HFF-Myc (cell line): ENCODE measurements at regions not wholly inside any gene's neighbourhood (a gene's known extent, or its start where the extent isn't known, plus 50 kb on each side); places are given as distances from the start of the nearest gene placed in this dataset.

Experiments
- DNase-seq: peaks from one replicate; pipeline ENCODE4 v3.0.0-alpha.2; 2011; ENCODE audit warnings: low read depth; ENCODE audit errors: extremely low read depth
- H3K4me3 ChIP-seq: replicated peaks from 2 replicates; pipeline ENCODE4 v1.5.1; 2011; ENCODE audit warnings: low read depth, mild to moderate bottlenecking, control low read depth, low read length
- TF ChIP-seq, protein P1 (sequence below): IDR thresholded peaks from 2 replicates; pipeline ENCODE4 v1.5.1; 2012; ENCODE audit warnings: mild to moderate bottlenecking, low read depth, low read length, control low read depth; ENCODE audit errors: missing control alignments

GRCh38 chr5:21225223-21226064, 1237.4 kb upstream of the CDH18 start:
- no peak overlapping the region for H3K4me3 ChIP-seq
- TF ChIP-seq, protein P1, sequence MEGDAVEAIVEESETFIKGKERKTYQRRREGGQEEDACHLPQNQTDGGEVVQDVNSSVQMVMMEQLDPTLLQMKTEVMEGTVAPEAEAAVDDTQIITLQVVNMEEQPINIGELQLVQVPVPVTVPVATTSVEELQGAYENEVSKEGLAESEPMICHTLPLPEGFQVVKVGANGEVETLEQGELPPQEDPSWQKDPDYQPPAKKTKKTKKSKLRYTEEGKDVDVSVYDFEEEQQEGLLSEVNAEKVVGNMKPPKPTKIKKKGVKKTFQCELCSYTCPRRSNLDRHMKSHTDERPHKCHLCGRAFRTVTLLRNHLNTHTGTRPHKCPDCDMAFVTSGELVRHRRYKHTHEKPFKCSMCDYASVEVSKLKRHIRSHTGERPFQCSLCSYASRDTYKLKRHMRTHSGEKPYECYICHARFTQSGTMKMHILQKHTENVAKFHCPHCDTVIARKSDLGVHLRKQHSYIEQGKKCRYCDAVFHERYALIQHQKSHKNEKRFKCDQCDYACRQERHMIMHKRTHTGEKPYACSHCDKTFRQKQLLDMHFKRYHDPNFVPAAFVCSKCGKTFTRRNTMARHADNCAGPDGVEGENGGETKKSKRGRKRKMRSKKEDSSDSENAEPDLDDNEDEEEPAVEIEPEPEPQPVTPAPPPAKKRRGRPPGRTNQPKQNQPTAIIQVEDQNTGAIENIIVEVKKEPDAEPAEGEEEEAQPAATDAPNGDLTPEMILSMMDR, result no peak
- no peak for DNase-seq

GRCh38 chr5:21221616-21222015, 1233.6 kb upstream of the CDH18 start:
- DNase-seq, result no peak
- no peak overlapping the region for H3K4me3 ChIP-seq
- TF ChIP-seq, protein P1, result no peak

- H3K4me3 ChIP-seq, result no peak overlapping the region
- TF ChIP-seq, protein P1, result no peak
- no peak for DNase-seq
Observed at GRCh38 chr5:21219966-21220365, 1232.0 kb upstream of the CDH18 start.

- no peak overlapping the region for H3K4me3 ChIP-seq
- no peak for DNase-seq
- TF ChIP-seq, protein P1, result no peak
Observed at GRCh38 chr5:21219251-21219650, 1231.3 kb upstream of the CDH18 start.

- H3K4me3 ChIP-seq, result no peak overlapping the region
- DNase-seq, result no peak
- TF ChIP-seq, protein P1, result no peak
Observed at GRCh38 chr5:21212026-21212425, 1224.0 kb upstream of the CDH18 start.

DNA sequence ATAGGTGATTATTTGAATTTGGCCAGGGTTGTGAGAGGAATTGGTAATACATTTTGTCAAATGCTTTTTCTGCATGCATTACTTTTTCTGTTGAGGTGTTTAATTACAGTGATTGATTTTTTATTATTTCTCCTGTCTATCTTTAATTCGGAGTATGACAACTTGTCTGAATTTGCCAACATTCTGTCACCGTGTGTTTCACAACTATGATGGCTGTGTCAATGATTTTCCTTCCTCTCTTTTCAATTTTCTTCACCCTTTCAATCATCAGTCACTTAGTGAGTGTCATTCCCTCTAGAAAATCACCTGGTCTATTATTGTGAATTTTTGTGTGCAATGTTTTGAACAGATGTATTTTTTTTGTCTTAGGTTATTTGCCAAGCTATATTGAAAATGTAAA, 1221.4 kb upstream of the CDH18 start:
- DNase-seq, result no peak

More for the DNA sequence above, 1221.4 kb upstream of the CDH18 start:
- TF ChIP-seq, protein P1, result no peak
- no peak overlapping the region for H3K4me3 ChIP-seq
